ENCODE measurements at regions not wholly inside any gene's neighbourhood (a gene's known extent, or its start where the extent isn't known, plus 50 kb on each side); places are given as distances from the start of the nearest gene placed in this dataset.

GRCh38 chr1:96508233-96508632 is 213.4 kb upstream of the PTBP2 start:
- TF ChIP-seq CTCF (IDR thresholded peaks at IDR 0.05) (no peak), EP300 (IDR thresholded peaks at IDR 0.05; ENCODE audit: low read depth) (no peak), POLR2A (IDR thresholded peaks at IDR 0.05) (no peak)
